Astrocyte (in vitro differentiated cells and primary cell): ENCODE measurements at regions not wholly inside any gene's neighbourhood (a gene's known extent, or its start where the extent isn't known, plus 50 kb on each side); places are given as distances from the start of the nearest gene placed in this dataset.
"Not testable (repeated sequence)": the region's sequence is repeated elsewhere in the genome, so short reads cannot be mapped to it uniquely, and the experiment has no call there.

Source experiments
- DNase-seq: peaks from one replicate; pipeline ENCODE4 v3.0.0-alpha.2; 2010; ENCODE audit warnings: low read depth
- FAIRE-seq: peaks from 2 replicates; lab custom pipeline; 2011; peaks lifted over from hg19 to GRCh38; lab: Jason Lieb, UNC
- H2AFZ ChIP-seq: 2 replicates; pipeline ENCODE4 v1.6.0; 2012; ENCODE audit warnings: low read depth, low read length, inconsistent platforms
- H3K27ac ChIP-seq: 2 replicates; pipeline ENCODE4 v1.5.1; 2011; ENCODE audit warnings: low read depth, low read length, inconsistent platforms
- H3K27me3 ChIP-seq: 2 replicates; pipeline ENCODE4 v1.6.0; 2011; ENCODE audit warnings: low read length, inconsistent platforms; ENCODE audit not compliant: insufficient read depth
- H3K36me3 ChIP-seq: 2 replicates; pipeline ENCODE4 v1.5.1; 2011; ENCODE audit warnings: low read length, inconsistent platforms; ENCODE audit not compliant: insufficient read depth
- H3K4me1 ChIP-seq: 2 replicates; pipeline ENCODE4 v1.5.1; 2011; ENCODE audit warnings: low read length, inconsistent platforms; ENCODE audit not compliant: insufficient read depth
- H3K4me2 ChIP-seq: 2 replicates; pipeline ENCODE4 v1.6.0; 2012; ENCODE audit warnings: low read length, inconsistent platforms
- H3K4me3 ChIP-seq: 2 replicates; pipeline ENCODE4 v1.5.1; 2011; ENCODE audit warnings: low read depth, mild to moderate bottlenecking, low read length, inconsistent platforms; ENCODE audit not compliant: insufficient read depth
- H3K79me2 ChIP-seq: 2 replicates; pipeline ENCODE4 v1.6.0; 2012; ENCODE audit warnings: mild to moderate bottlenecking, low read length, inconsistent platforms; ENCODE audit not compliant: insufficient read depth
- H3K9ac ChIP-seq: 2 replicates; pipeline ENCODE4 v1.6.0; 2012; ENCODE audit warnings: mild to moderate bottlenecking, low read length, inconsistent platforms
- H3K9me3 ChIP-seq: 2 replicates; pipeline ENCODE4 v1.5.1; 2012; ENCODE audit warnings: low read depth, mild to moderate bottlenecking, low read length, inconsistent platforms; ENCODE audit not compliant: insufficient read depth
- H4K20me1 ChIP-seq: 2 replicates; pipeline ENCODE4 v1.6.0; 2012; ENCODE audit warnings: low read length, inconsistent platforms; ENCODE audit not compliant: insufficient read depth
- H3K27ac Mint-ChIP-seq: one replicate; pipeline ENCODE4 v1.8.0; 2021; ENCODE audit warnings: mild to moderate bottlenecking, mixed read lengths; ENCODE audit not compliant: unreplicated experiment
- H3K27me3 Mint-ChIP-seq: one replicate; pipeline ENCODE4 v1.8.0; 2021; ENCODE audit warnings: low read depth, mixed read lengths; ENCODE audit not compliant: unreplicated experiment
- H3K36me3 Mint-ChIP-seq: one replicate; pipeline ENCODE4 v1.8.0; 2021; ENCODE audit warnings: low read depth, mixed read lengths; ENCODE audit not compliant: unreplicated experiment
- H3K4me1 Mint-ChIP-seq: one replicate; pipeline ENCODE4 v1.8.0; 2021; ENCODE audit warnings: low read depth, mixed read lengths; ENCODE audit not compliant: unreplicated experiment
- H3K4me3 Mint-ChIP-seq: one replicate; pipeline ENCODE4 v1.8.0; 2021; ENCODE audit warnings: mild to moderate bottlenecking, moderate library complexity, mixed read lengths; ENCODE audit not compliant: unreplicated experiment
- H3K9me3 Mint-ChIP-seq: one replicate; pipeline ENCODE4 v1.8.0; 2021; ENCODE audit warnings: mild to moderate bottlenecking, mixed read lengths; ENCODE audit not compliant: unreplicated experiment
- CTCF ChIP-seq: IDR thresholded peaks from 2 replicates; pipeline ENCODE4 v1.5.1; 2011; ENCODE audit warnings: low read depth, mild to moderate bottlenecking, inconsistent platforms, low read length, moderate library complexity; ENCODE audit not compliant: insufficient read depth
- EZH2 ChIP-seq: IDR thresholded peaks from 2 replicates; pipeline ENCODE4 v1.6.1; 2012; ENCODE audit warnings: mild to moderate bottlenecking, low read length, inconsistent platforms; ENCODE audit not compliant: insufficient read depth

- no peaks in the 10 kb centered on the region for H3K36me3 Mint-ChIP-seq
- H3K4me3 ChIP-seq = no peak overlapping the region
- H3K9me3 Mint-ChIP-seq = no peaks in the 10 kb centered on the region
- H3K4me3 Mint-ChIP-seq = no peak overlapping the region
- no peak overlapping the region for H3K9ac ChIP-seq
- peaks cover 9% of the 10 kb centered on the region for H3K27me3 Mint-ChIP-seq
- DNase-seq (no peak), FAIRE-seq (peak; percentile 37)
- no peak overlapping the region for H3K27ac Mint-ChIP-seq
- H4K20me1 ChIP-seq = no peaks in the 10 kb centered on the region
- no peak for TF ChIP-seq EZH2
- TF ChIP-seq CTCF = no peak
- H3K79me2 ChIP-seq = no peaks in the 10 kb centered on the region
- no peaks in the 10 kb centered on the region for H3K27me3 ChIP-seq
- no peaks in the 10 kb centered on the region for H3K4me1 ChIP-seq
- H3K4me2 ChIP-seq = no peak overlapping the region
- no peaks in the 10 kb centered on the region for H3K9me3 ChIP-seq
- H3K27ac ChIP-seq = no peak overlapping the region
- H3K4me1 Mint-ChIP-seq = no peaks in the 10 kb centered on the region
- no peak overlapping the region for H2AFZ ChIP-seq
- H3K36me3 ChIP-seq = no peaks in the 10 kb centered on the region
Measured at GRCh38 chrX:19237901-19238300, 105.8 kb upstream of the PDHA1 start.

DNA sequence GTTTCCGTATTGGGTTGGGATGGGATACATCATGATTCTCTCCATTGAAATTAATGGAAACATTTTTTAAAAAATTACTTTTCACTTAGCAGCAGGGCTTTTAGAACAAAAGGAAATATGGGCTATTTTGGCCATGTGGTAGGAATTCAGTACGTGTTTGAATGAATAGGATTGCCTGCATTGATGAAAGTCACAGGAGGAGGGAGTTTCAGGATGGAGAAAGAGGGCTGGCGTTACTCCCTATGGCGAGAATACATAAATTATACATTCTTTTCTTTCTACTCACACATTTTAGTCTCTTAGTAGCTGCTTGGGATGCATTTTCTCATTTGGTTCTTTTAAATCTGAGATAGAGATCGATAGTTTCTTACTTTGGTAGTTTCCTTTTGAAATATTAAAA, 100.3 kb upstream of the PDHA1 start:
- Mint-ChIP-seq H3K27ac (no peak overlapping the region), H3K4me3 (no peak overlapping the region), H3K36me3 (no peaks in the 10 kb centered on the region), H3K27me3 (no peaks in the 10 kb centered on the region), H3K9me3 (peaks cover 7% of the 10 kb centered on the region), H3K4me1 (no peaks in the 10 kb centered on the region)
- Histone ChIP-seq H3K36me3 (no peaks in the 10 kb centered on the region), H4K20me1 (no peaks in the 10 kb centered on the region), H3K27ac (no peak overlapping the region), H3K9me3 (no peaks in the 10 kb centered on the region), H3K79me2 (no peaks in the 10 kb centered on the region), H3K9ac (no peak overlapping the region), H3K4me1 (no peaks in the 10 kb centered on the region), H2AFZ (no peak overlapping the region), H3K27me3 (no peaks in the 10 kb centered on the region), H3K4me3 (no peak overlapping the region), H3K4me2 (no peak overlapping the region)
- TF ChIP-seq CTCF (no peak), EZH2 (no peak)
- DNase-seq (no peak), FAIRE-seq (no peak)

GRCh38 chrX:19244921-19245320, 98.8 kb upstream of the PDHA1 start:
- H3K9ac ChIP-seq, H3K27me3 Mint-ChIP-seq, H3K79me2 ChIP-seq, H3K27ac Mint-ChIP-seq, H3K4me3 ChIP-seq, FAIRE-seq, DNase-seq, H3K27me3 ChIP-seq, H3K4me3 Mint-ChIP-seq, H3K36me3 ChIP-seq, H3K9me3 Mint-ChIP-seq, H3K9me3 ChIP-seq, H4K20me1 ChIP-seq, H3K4me1 Mint-ChIP-seq, H3K36me3 Mint-ChIP-seq, H2AFZ ChIP-seq, H3K4me1 ChIP-seq, H3K27ac ChIP-seq, H3K4me2 ChIP-seq: not testable (repeated sequence)
